Effector CD8-positive, alpha-beta T cell (primary cell): ENCODE measurements at regions not wholly inside any gene's neighbourhood (a gene's known extent, or its start where the extent isn't known, plus 50 kb on each side); places are given as distances from the start of the nearest gene placed in this dataset.
"Not testable (repeated sequence)": the region's sequence is repeated elsewhere in the genome, so short reads cannot be mapped to it uniquely, and the experiment has no call there.

Experiments
- DNase-seq: peaks from one replicate; lab custom pipeline; 2025; lab: John Stamatoyannopoulos, UW

GRCh38 chr2:105691947-105692390 lies 52.7 kb upstream of the NCK2 start:
- DNase-seq: no peak

DNA sequence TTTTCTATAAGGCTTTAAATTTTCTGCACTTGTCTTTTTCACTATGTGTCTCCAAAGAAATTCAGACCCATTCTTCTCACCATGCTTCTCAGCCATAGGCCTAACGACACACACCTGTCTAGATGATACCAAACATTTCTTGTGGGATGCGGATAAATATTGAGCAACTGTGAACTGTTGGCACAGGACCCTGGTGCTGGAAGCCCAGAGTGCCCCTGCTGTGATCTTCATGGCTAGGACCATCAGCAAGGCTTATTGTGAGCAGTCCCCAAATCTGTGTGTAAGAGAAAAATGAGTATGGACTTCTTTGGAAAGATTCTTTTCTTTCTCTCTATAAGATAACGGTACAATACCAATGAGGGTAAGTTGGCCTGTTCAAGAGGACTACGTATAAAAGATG lies 54.1 kb upstream of the NCK2 start:
- DNase-seq: no peak

GRCh38 chr2:105689484-105689883 lies 55.2 kb upstream of the NCK2 start:
- DNase-seq: no peak

DNA sequence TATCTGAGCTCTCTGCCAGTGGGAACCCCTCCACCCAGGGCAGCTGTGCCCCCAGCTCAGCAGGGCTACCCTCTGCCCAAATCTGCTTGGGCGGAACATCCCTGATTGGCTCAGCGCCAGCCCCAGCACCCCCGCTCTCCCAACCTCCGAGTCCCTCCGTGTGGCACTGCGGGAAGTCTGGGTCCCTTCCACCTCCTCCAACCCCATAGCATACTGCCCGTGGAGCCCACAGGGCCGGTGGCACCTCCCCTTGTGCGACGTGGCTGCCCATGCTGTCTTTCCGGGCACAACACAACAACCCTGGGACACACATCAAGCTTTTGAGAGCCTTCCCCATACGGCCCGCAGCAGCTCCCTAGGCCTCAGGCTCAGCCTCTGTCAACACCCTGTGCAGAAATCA lies 55.8 kb upstream of the NCK2 start:
- no peak for DNase-seq

DNA sequence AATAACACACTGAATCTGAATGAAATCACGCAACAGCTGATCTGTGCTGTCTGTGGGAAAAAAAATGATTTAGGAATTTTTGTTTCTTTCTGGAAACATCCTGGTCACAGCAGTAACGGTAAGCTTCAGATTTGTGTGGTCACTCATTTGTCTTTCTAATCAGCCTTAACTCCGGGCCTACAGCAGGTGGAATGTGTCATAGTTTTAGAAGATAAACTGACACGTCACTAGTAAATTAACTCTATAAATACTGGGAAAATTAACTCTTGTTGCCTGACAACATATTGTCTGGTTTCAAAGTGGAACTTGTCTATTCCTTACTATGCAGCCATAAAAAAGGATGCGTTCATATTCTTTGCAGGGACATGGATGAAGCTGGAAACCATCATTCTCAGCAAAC lies 58.1 kb upstream of the NCK2 start:
- DNase-seq: no peak

DNA sequence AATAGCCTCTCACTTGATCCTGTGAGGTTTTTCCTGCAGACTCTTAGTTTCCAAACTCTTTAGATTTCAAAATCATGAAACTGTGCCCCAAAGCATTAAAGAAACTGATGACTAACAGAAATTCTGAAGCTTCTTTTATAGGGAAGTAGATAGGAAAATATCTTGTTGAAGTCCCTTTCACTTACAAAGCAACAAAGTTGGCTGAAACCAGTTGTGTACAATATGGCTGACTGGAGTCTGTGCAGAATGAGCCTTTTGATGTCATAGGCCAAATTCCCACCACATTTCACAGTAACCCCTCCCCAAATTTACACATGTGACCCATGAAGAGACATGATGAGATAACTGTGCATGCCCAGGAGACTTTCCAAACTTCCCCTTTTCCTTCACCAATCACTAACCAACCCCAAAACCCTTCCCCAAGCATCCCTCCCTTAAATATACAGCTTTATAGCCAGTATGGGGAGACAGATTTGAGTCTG lies 61.7 kb upstream of the NCK2 start:
- no peak for DNase-seq

- DNase-seq: no peak
Measured at GRCh38 chr2:105682401-105682800, 62.3 kb upstream of the NCK2 start.

- no peak for DNase-seq
Measured at GRCh38 chr2:105681927-105682326, 62.8 kb upstream of the NCK2 start.

DNA sequence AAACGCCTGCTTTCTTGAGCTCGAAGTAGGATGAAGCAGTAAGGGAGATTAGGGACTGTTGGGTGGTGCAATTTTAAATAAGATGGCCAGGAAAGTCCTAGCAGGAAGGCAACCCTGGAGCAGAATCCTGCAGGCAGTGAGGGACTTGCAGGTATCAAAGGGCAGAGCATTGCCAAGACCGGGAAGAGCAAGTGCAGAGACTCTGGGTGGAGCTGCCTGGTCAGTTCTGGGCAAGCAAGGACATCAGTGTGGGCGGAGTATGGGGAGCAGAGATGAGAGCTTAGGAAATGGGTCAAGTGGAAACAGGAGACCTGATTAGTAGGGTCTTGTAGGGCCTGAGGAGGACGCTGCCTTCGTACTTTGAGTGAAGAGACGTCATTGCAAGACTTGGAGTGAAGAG lies 64.4 kb upstream of the NCK2 start:
- no peak for DNase-seq

DNA sequence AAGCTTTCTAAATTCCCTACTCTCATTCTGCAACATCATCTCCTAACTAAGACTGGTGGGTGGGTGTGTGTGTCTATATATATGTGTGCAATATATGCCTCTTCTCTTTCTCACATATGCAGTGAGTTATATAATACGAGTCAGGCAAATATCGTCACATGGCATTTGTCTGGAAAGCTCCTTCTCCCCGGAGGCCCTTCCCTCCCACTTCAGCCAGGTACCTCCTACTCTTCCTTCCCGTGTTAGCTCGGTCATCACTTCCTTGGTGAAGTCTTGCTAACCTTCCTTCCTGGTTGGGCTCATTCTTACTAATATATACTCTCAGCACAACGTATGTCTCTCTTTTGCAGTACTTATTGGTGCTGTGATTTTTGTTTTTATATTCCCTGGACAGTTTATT lies 66.4 kb upstream of the NCK2 start:
- DNase-seq: no peak

- DNase-seq: no peak
Measured at GRCh38 chr2:105677901-105678300, 66.8 kb upstream of the NCK2 start.

- DNase-seq: no peak
Measured at GRCh38 chr2:105675841-105676240, 68.9 kb upstream of the NCK2 start.

DNA sequence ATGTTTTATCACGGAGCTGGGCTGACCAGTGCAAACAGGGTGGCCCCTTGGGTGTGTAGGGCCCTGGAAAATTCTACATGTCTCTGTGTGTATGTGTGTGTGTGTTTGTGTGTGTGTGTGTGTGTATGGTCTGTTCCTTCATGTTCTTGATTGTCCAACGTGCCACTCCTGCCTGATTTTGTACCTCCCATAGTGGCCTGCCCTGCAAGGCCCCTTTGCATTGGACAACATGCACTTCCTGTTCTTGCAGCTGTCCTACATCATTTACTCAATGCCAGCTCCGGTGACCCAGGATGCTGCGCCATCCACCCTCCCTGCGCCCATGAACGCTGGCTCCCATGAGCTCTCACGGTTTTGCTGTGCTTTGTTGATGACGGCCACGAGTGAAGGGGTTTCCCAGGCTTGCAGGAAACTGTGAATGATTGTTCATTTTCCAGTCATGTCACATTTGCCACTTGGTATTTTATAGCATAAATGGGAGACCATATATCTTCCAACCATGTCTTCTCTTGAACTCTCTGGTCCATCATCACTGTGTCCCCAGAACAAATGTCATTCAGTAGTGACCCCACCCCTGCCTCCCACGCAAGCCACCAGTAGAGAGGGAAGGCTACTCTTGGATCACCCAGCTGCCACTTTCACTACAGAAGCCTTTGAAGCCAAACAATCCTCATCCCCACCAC lies 69.7 kb upstream of the NCK2 start:
- no peak for DNase-seq

GRCh38 chr2:105674401-105674800 lies 70.3 kb upstream of the NCK2 start:
- DNase-seq: no peak

GRCh38 chr2:105671156-105671555 lies 73.6 kb upstream of the NCK2 start:
- no peak for DNase-seq

DNA sequence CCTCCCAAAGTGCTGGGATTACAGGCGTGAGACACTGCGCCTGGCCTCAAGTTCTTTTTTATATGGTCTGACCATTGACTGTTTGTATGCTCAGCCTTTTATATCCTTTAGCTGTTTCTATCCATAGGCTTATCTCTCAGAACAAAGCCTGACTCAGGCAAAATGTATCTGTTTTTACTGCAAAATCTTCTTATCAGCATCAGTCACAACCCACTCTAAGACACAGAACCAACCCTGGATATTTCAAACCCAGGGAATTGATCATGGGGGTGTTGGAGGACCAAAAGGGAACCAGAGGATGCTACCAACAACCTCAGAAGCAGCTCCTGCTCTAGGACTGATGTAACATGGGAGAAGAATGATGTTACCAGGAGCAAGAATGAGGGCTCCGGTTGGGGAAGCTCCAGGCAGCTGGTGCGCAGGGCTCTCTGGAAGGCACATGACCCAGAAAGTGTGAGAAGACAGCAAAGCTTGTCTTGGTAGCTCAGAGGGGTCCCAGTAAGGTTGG lies 75.3 kb upstream of the NCK2 start:
- no peak for DNase-seq

GRCh38 chr2:105665480-105665879 lies 79.2 kb upstream of the NCK2 start:
- DNase-seq: no peak

GRCh38 chr2:105660489-105660888 lies 84.2 kb upstream of the NCK2 start:
- DNase-seq: no peak

- not testable (repeated sequence) for DNase-seq
Measured at GRCh38 chr2:105655723-105656606, 88.7 kb upstream of the NCK2 start.

DNA sequence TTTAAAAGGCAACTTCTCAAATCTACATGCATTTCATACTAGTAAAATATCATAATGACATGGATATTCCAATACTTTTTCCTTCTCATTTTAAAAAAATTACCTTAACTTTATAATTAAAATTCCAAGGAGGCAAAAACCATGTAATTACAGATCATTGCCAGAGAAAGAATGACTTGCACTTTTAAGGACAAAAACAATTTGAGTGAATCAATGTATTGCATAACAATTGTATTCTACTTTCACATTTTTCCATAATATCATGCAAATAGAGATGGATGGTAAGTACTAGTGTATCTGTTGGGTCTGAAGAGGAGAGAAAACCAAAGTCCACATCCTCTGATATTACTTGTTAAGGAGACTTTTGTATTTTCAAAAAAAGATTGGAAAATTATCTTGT lies 89.5 kb upstream of the NCK2 start:
- no peak for DNase-seq

DNA sequence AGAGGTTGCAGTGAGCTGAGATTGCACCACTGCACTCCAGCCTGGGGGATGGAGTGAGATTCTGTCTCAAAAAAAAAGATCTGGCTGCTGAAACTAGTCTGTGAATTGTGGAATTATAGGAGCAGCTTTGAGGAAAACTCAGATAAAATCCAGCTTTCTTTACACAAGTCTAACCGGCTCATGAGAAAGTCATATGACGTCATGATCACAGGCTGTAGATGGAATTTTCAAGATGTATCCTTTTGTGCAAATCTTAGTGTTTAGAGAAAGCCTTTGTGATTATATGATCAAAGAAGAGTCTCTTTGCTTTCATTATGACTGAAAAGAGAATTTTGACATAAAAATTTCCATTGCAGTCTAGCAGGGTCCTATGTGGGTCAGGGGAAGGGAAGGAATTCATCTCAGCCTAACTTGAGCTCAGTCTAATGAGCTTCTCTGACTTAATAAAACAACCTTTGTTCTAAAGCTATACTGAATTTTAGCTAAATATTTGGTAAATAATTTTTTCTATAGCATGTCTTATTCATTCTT lies 90.2 kb upstream of the NCK2 start:
- no peak for DNase-seq

DNA sequence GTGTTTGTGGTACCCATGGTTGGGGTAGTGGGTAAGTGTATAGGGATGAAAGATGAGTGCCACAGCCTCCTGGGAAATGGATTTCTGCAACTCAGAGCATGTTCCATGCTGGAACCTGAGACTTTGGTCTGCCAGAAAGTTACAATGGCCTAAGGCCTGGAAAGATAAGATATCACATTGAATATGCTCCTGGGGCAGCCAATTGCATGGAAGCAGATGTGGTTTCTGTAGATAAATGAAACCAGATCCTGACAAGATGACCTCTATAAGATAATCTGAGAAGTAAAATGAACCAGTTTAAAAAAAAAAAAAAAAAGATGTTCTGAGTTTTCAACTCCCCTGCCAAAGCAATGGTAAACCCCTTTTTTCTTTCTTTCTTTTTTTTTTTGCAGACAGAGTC lies 91.4 kb upstream of the NCK2 start:
- DNase-seq: no peak
